ENCODE measurements at regions not wholly inside any gene's neighbourhood (a gene's known extent, or its start where the extent isn't known, plus 50 kb on each side); places are given as distances from the start of the nearest gene placed in this dataset.
"Not testable (repeated sequence)": the region's sequence is repeated elsewhere in the genome, so short reads cannot be mapped to it uniquely, and the experiment has no call there.

GRCh38 chr4:24180586-24180985 is 290.7 kb upstream of the PPARGC1A start:
- Histone ChIP-seq H3K27me3 (ENCODE audit: control insufficient read depth in 2 of 2, insufficient read depth in 2 of 2, low read length in 2 of 2) (no peaks in the 10 kb centered on the region), H3K36me3 (ENCODE audit: control insufficient read depth in 2 of 2, extremely low read depth in 1 of 2, insufficient read depth in 2 of 2, low read length in 2 of 2) (no peaks in the 10 kb centered on the region), H3K4me2 (ENCODE audit: insufficient read depth, low read length) (no peak overlapping the region), H3K27ac (ENCODE audit: insufficient read depth, low read depth, low read length) (no peak overlapping the region), H3K79me2 (ENCODE audit: control insufficient read depth, insufficient read depth, low read length) (no peaks in the 10 kb centered on the region), H3K9ac (replicated peaks; ENCODE audit: extremely low read depth, insufficient read depth, low read length) (no peak overlapping the region), H4K20me1 (replicated peaks; ENCODE audit: control insufficient read depth, extremely low read depth, insufficient read depth, low read length) (no peaks in the 10 kb centered on the region), H3K9me1 (replicated peaks; ENCODE audit: control insufficient read depth, extremely low read depth, insufficient read depth, low read length) (no peaks in the 10 kb centered on the region), H3K9me3 (replicated peaks; ENCODE audit: control insufficient read depth, insufficient read depth, low read length) (no peaks in the 10 kb centered on the region), H3K4me1 (ENCODE audit: control insufficient read depth, extremely low read depth, insufficient read depth, low read length) (no peaks in the 10 kb centered on the region), H3K4me3 (replicated peaks in 1 of 3; ENCODE audit: insufficient read depth in 1 of 3, low read depth in 1 of 3, low read length in 3 of 3) (no peak overlapping the region), H2AFZ (ENCODE audit: low read depth, low read length) (no peak overlapping the region)
- intact Hi-C loops (cut with micrococcal nuclease) = no loop called here
- DNase-seq (ENCODE audit: low read depth, low spot score) (no peak), FAIRE-seq (no peak)
- CTCF ChIA-PET = no interaction called here
- no TSS peak for BruUV-seq (replicated peaks)
- dilution Hi-C loops (cut with MboI; ENCODE audit: extremely low pct_ligation_motif_present, low sequenced_read_pairs) = no loop called here
- TF ChIP-seq FOS (IDR thresholded peaks at IDR 0.05; ENCODE audit: borderline replicate concordance, insufficient read depth, low read length) = no peak
- POLR2A ChIA-PET = no interaction called here

GRCh38 chr4:24179201-24179840 is 289.5 kb upstream of the PPARGC1A start:
- H3K36me3 ChIP-seq (ENCODE audit: control insufficient read depth in 2 of 2, extremely low read depth in 1 of 2, insufficient read depth in 2 of 2, low read length in 2 of 2) = no peaks in the 10 kb centered on the region
- no peaks in the 10 kb centered on the region for H4K20me1 ChIP-seq (replicated peaks; ENCODE audit: control insufficient read depth, extremely low read depth, insufficient read depth, low read length)
- POLR2A ChIA-PET = no interaction called here
- no TSS peak for BruUV-seq (replicated peaks)
- TF ChIP-seq JUN (IDR thresholded peaks at IDR 0.05; ENCODE audit: borderline replicate concordance, insufficient read depth, insufficient read length, low read depth) (no peak), MAX (IDR thresholded peaks at IDR 0.05; ENCODE audit: insufficient read depth, insufficient read length) (no peak), POLR2A (IDR thresholded peaks at IDR 0.05; ENCODE audit: low read depth, low read length) (no peak), CTCF (IDR thresholded peaks at IDR 0.05; ENCODE audit: extremely low read depth in 1 of 2, insufficient read depth in 1 of 2, low read depth in 1 of 2, low read length in 2 of 2) (no peak), FOS (IDR thresholded peaks at IDR 0.05; ENCODE audit: borderline replicate concordance, insufficient read depth, low read length) (no peak), MYC (IDR thresholded peaks at IDR 0.05; ENCODE audit: low read depth, low read length) (no peak), POLR2AphosphoS5 (IDR thresholded peaks at IDR 0.05; ENCODE audit: insufficient read depth, low read depth, low read length) (no peak), EZH2 (IDR thresholded peaks at IDR 0.05; ENCODE audit: borderline replicate concordance, low read depth, low read length, severe bottlenecking) (no peak), GATA2 (IDR thresholded peaks at IDR 0.05; ENCODE audit: insufficient read depth, insufficient read length, low read depth, low read length) (no peak)
- no peak overlapping the region for H3K4me2 ChIP-seq (ENCODE audit: insufficient read depth, low read length)
- no peak overlapping the region for H2AFZ ChIP-seq (ENCODE audit: low read depth, low read length)
- no peaks in the 10 kb centered on the region for H3K27me3 ChIP-seq (ENCODE audit: control insufficient read depth in 2 of 2, insufficient read depth in 2 of 2, low read length in 2 of 2)
- no peaks in the 10 kb centered on the region for H3K9me3 ChIP-seq (replicated peaks; ENCODE audit: control insufficient read depth, insufficient read depth, low read length)
- FAIRE-seq (no peak), DNase-seq (ENCODE audit: low read depth, low spot score) (no peak)
- no peak overlapping the region for H3K27ac ChIP-seq (ENCODE audit: insufficient read depth, low read depth, low read length)
- H3K9me1 ChIP-seq (replicated peaks; ENCODE audit: control insufficient read depth, extremely low read depth, insufficient read depth, low read length) = no peaks in the 10 kb centered on the region
- no peaks in the 10 kb centered on the region for H3K4me1 ChIP-seq (ENCODE audit: control insufficient read depth, extremely low read depth, insufficient read depth, low read length)
- intact Hi-C loops (cut with micrococcal nuclease) (no loop called here), dilution Hi-C loops (cut with MboI; ENCODE audit: extremely low pct_ligation_motif_present, low sequenced_read_pairs) (no loop called here)
- no peak overlapping the region for H3K9ac ChIP-seq (replicated peaks; ENCODE audit: extremely low read depth, insufficient read depth, low read length)
- H3K4me3 ChIP-seq (replicated peaks in 1 of 3; ENCODE audit: insufficient read depth in 1 of 3, low read depth in 1 of 3, low read length in 3 of 3) = no peak overlapping the region
- CTCF ChIA-PET = no interaction called here
- H3K79me2 ChIP-seq (ENCODE audit: control insufficient read depth, insufficient read depth, low read length) = no peaks in the 10 kb centered on the region

- CTCF ChIA-PET; dilution Hi-C loops (cut with MboI; ENCODE audit: extremely low pct_ligation_motif_present, low sequenced_read_pairs); H3K4me2 ChIP-seq (ENCODE audit: insufficient read depth, low read length); H3K9ac ChIP-seq (replicated peaks; ENCODE audit: extremely low read depth, insufficient read depth, low read length); H3K4me3 ChIP-seq (replicated peaks in 1 of 3; ENCODE audit: insufficient read depth in 1 of 3, low read depth in 1 of 3, low read length in 3 of 3); H3K27ac ChIP-seq (ENCODE audit: insufficient read depth, low read depth, low read length); FAIRE-seq; BruUV-seq (replicated peaks); DNase-seq (ENCODE audit: low read depth, low spot score); H3K4me1 ChIP-seq (ENCODE audit: control insufficient read depth, extremely low read depth, insufficient read depth, low read length); H3K36me3 ChIP-seq (ENCODE audit: control insufficient read depth in 2 of 2, extremely low read depth in 1 of 2, insufficient read depth in 2 of 2, low read length in 2 of 2); H4K20me1 ChIP-seq (replicated peaks; ENCODE audit: control insufficient read depth, extremely low read depth, insufficient read depth, low read length); H3K9me1 ChIP-seq (replicated peaks; ENCODE audit: control insufficient read depth, extremely low read depth, insufficient read depth, low read length); H3K27me3 ChIP-seq (ENCODE audit: control insufficient read depth in 2 of 2, insufficient read depth in 2 of 2, low read length in 2 of 2); H3K79me2 ChIP-seq (ENCODE audit: control insufficient read depth, insufficient read depth, low read length); H3K9me3 ChIP-seq (replicated peaks; ENCODE audit: control insufficient read depth, insufficient read depth, low read length); intact Hi-C loops (cut with micrococcal nuclease); H2AFZ ChIP-seq (ENCODE audit: low read depth, low read length); POLR2A ChIA-PET: not testable (repeated sequence)
Measured at GRCh38 chr4:24177443-24177842, 287.6 kb upstream of the PPARGC1A start.

All from endothelial cell of umbilical vein (primary cell).